Body of pancreas (tissue), 4 donors: ENCODE measurements at regions not wholly inside any gene's neighbourhood (a gene's known extent, or its start where the extent isn't known, plus 50 kb on each side); places are given as distances from the start of the nearest gene placed in this dataset.

ENCODE experiments used
- ATAC-seq: fragments of 150-250 bp; one replicate; pipeline ENCODE4 v1.9.1; 2016
- DNase-seq, 4 donors: peaks; one replicate each; pipeline ENCODE4 v3.0.0-alpha.2; 2019
- H3K27ac ChIP-seq, 4 donors: fragments of 200-600 bp; sonication (generic); 1 replicate in 3 of 4; 2 replicates in 1 of 4; pipeline versions ENCODE4 v1.5.1 to v1.6.1; 2016 to 2019; ENCODE audit warnings: mild to moderate bottlenecking in 1 of 4, mixed read lengths in 1 of 4, moderate library complexity in 1 of 4
- H3K27me3 ChIP-seq, 2 donors: fragments of 200-600 bp; sonication (generic); one replicate each; pipeline ENCODE4 v1.6.0; 2016; ENCODE audit warnings: mild to moderate bottlenecking in 1 of 2
- H3K36me3 ChIP-seq, 2 donors: fragments of 200-600 bp; sonication (generic); replicated peaks in 1 of 2; 2 replicates each; pipeline ENCODE4 v1.5.1; 2016; ENCODE audit warnings: low read depth in 2 of 2; ENCODE audit not compliant: insufficient read depth in 1 of 2
- H3K4me1 ChIP-seq: fragments of 200-600 bp; sonication (generic); one replicate; pipeline ENCODE4 v1.6.0; 2016
- H3K4me3 ChIP-seq, 2 donors: fragments of 200-600 bp; sonication (generic); 1 replicate in 1 of 2; 2 replicates in 1 of 2; pipeline ENCODE4 v1.5.1; 2016 to 2019
- H3K9me3 ChIP-seq, 3 donors: fragments of 200-600 bp; sonication (generic); 1 replicate in 2 of 3; 2 replicates in 1 of 3; pipeline ENCODE4 v1.5.1; 2016
- CTCF ChIP-seq, 7 experiments: fragments of 450-650 bp in 4 of 7; fragments of 200-600 bp in 3 of 7; sonication (generic) in 3 of 7; IDR thresholded peaks; one replicate each; pipeline ENCODE4 v1.5.1; 2016 to 2019; ENCODE audit warnings: antibody characterized with exemption in 7 of 7
- POLR2A ChIP-seq, 3 donors: fragments of 450-650 bp; IDR thresholded peaks; one replicate each; pipeline ENCODE4 v1.6.1; 2016; ENCODE audit warnings: antibody characterized with exemption in 3 of 3, mild to moderate bottlenecking in 2 of 3
- WGBS, 2 donors: methylation state at CpG; one replicate each; pipeline ENCODE4 v1.1.5; 2017; 5-methylcytosine and 5-hydroxymethylcytosine counted together
- intact Hi-C: fragments of 100-400 bp; cut with DNase I; formaldehyde crosslinking; loops from one replicate; pipeline ENCODE4 v1.15.1; 2023

- TF ChIP-seq POLR2A (IDR thresholded peaks at IDR 0.05) (no peak), CTCF (IDR thresholded peaks at IDR 0.05) (no peak)
- Histone ChIP-seq H3K9me3 (no peaks in the 10 kb centered on the region), H3K27ac (no peak overlapping the region), H3K4me1 (no peaks in the 10 kb centered on the region), H3K36me3 (no peaks in the 10 kb centered on the region), H3K27me3 (no peaks in the 10 kb centered on the region), H3K4me3 (no peak overlapping the region)
- intact Hi-C loops, result no loop called here
- WGBS, 2 donors, result 70% methylated on average over 13 of the region's 13 CpGs
- DNase-seq (no peak), ATAC-seq (no peak)
Measured at GRCh38 chr14:98855926-98856715, 415.9 kb downstream of the BCL11B start.

GRCh38 chr14:98858158-98858557 lies 413.8 kb downstream of the BCL11B start:
- no peak for ATAC-seq
- Histone ChIP-seq H3K27ac (no peak overlapping the region), H3K27me3 (no peaks in the 10 kb centered on the region), H3K9me3 (no peaks in the 10 kb centered on the region), H3K36me3 (no peaks in the 10 kb centered on the region), H3K4me1 (no peaks in the 10 kb centered on the region), H3K4me3 (no peak overlapping the region)
- WGBS, 2 donors, result 60 to 85% methylated on average over 7 of the region's 7 CpGs
- no peak for DNase-seq
- intact Hi-C loops, result no loop called here
- TF ChIP-seq CTCF (IDR thresholded peaks at IDR 0.05) (no peak), POLR2A (IDR thresholded peaks at IDR 0.05) (no peak)

DNA sequence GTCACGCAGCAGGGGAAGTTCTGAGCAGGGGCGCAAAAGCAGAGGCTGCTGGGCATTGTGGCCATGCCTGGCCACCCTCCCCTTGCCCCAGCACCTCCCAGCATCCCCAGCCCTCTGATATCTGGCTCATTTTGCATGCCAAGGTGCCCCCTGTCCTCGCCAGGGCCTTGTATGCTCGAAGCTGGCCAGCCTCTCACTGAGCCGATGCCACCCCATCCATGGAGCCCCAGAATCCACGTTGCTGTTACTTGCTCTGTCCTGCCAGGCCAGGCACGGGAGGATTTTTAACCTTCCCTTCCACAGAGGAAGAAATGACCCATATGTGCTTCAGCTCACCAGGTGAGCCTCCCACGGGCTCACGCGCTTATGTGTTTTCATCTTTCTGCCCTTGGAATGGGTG lies 413.4 kb downstream of the BCL11B start:
- DNase-seq (no peak), ATAC-seq (no peak)
- Histone ChIP-seq H3K36me3 (no peaks in the 10 kb centered on the region), H3K27me3 (no peaks in the 10 kb centered on the region), H3K4me1 (no peaks in the 10 kb centered on the region), H3K27ac (no peak overlapping the region), H3K4me3 (no peak overlapping the region), H3K9me3 (no peaks in the 10 kb centered on the region)
- intact Hi-C loops, result no loop called here
- no peak for TF ChIP-seq CTCF (IDR thresholded peaks at IDR 0.05)
- no peak for TF ChIP-seq POLR2A (IDR thresholded peaks at IDR 0.05)
- WGBS, 2 donors, result 68 to 76% methylated on average over 9 to 10 of the region's 10 CpGs

DNA sequence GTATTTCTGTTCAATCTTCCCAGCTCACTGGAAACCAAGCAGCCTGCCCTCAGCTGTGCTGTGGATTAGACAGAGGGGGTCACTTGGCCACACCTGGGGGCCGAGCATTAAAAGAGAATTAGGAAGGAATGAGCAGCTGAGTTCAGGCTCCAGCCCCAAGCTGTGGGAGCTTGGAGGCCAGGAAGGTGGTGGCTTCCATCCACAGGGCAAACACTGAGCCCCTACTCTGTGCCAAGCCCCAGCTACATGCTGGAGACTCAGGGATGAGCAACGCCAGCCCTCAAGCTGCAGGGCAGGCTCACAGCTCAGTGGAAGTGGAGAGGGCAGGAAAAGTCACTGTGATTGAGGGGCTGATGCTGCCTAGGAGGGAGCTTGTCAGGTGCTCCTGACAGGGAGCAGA lies 412.7 kb downstream of the BCL11B start:
- no peaks in the 10 kb centered on the region for H3K4me1 ChIP-seq
- no peaks in the 10 kb centered on the region for H3K9me3 ChIP-seq
- H3K4me3 ChIP-seq, result no peak overlapping the region
- H3K27me3 ChIP-seq, result no peaks in the 10 kb centered on the region
- intact Hi-C loops, result no loop called here
- WGBS, 2 donors, result 34 to 37% methylated on average over 2 of the region's 2 CpGs
- DNase-seq (no peak), ATAC-seq (no peak)
- no peak overlapping the region for H3K27ac ChIP-seq
- H3K36me3 ChIP-seq, result no peaks in the 10 kb centered on the region
- TF ChIP-seq POLR2A (IDR thresholded peaks at IDR 0.05), result no peak
- no peak for TF ChIP-seq CTCF (IDR thresholded peaks at IDR 0.05)

GRCh38 chr14:98864211-98864610 lies 407.8 kb downstream of the BCL11B start:
- WGBS, 2 donors, result 69 to 100% methylated on average over 1 to 2 of the region's 2 CpGs
- ATAC-seq, result no peak

More at GRCh38 chr14:98864211-98864610, 407.8 kb downstream of the BCL11B start:
- no peaks in the 10 kb centered on the region for H3K36me3 ChIP-seq
- H3K27ac ChIP-seq, result no peak overlapping the region
- H3K4me1 ChIP-seq, result no peaks in the 10 kb centered on the region
- intact Hi-C loops, result no loop called here
- no peaks in the 10 kb centered on the region for H3K27me3 ChIP-seq
- no peak for TF ChIP-seq CTCF (IDR thresholded peaks at IDR 0.05)
- TF ChIP-seq POLR2A (IDR thresholded peaks at IDR 0.05), result no peak
- no peaks in the 10 kb centered on the region for H3K9me3 ChIP-seq
- no peak overlapping the region for H3K4me3 ChIP-seq
- no peak for DNase-seq
